ENCODE measurements at regions not wholly inside any gene's neighbourhood (a gene's known extent, or its start where the extent isn't known, plus 50 kb on each side); places are given as distances from the start of the nearest gene placed in this dataset.
"Not testable (repeated sequence)": the region's sequence is repeated elsewhere in the genome, so short reads cannot be mapped to it uniquely, and the experiment has no call there.

DNA sequence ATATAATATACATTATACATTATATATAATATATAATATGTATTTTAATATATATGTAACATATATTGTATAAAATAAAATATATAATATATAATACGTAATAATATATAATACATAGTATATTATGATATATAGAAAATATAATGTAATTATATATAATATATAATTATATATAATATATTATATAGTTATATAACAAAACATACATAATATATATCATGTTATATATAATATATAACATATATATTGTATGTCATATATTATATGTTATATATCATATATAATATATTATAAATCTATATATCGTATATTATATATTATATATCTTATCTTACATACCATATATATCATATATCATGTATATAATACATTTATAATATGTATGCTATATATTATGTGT lies 248.2 kb upstream of the TPTE start:
- no peak overlapping the region for H3K4me2 ChIP-seq (ENCODE audit: insufficient read depth, low read length)
- no peaks in the 10 kb centered on the region for H3K36me3 ChIP-seq (ENCODE audit: control insufficient read depth in 2 of 2, extremely low read depth in 1 of 2, insufficient read depth in 2 of 2, low read length in 2 of 2)
- CTCF ChIA-PET = no interaction called here
- no peak for TF ChIP-seq POLR2A (IDR thresholded peaks at IDR 0.05; ENCODE audit: low read depth, low read length)
- TF ChIP-seq JUN (IDR thresholded peaks at IDR 0.05; ENCODE audit: borderline replicate concordance, insufficient read depth, insufficient read length, low read depth) = no peak
- TF ChIP-seq GATA2 (IDR thresholded peaks at IDR 0.05; ENCODE audit: insufficient read depth, insufficient read length, low read depth, low read length) = no peak
- TF ChIP-seq, protein P1, sequence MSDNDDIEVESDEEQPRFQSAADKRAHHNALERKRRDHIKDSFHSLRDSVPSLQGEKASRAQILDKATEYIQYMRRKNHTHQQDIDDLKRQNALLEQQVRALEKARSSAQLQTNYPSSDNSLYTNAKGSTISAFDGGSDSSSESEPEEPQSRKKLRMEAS (IDR thresholded peaks at IDR 0.05; ENCODE audit: insufficient read depth, insufficient read length) = no peak
- no peak for TF ChIP-seq POLR2AphosphoS5 (IDR thresholded peaks at IDR 0.05; ENCODE audit: insufficient read depth, low read depth, low read length)
- TF ChIP-seq, protein P2, sequence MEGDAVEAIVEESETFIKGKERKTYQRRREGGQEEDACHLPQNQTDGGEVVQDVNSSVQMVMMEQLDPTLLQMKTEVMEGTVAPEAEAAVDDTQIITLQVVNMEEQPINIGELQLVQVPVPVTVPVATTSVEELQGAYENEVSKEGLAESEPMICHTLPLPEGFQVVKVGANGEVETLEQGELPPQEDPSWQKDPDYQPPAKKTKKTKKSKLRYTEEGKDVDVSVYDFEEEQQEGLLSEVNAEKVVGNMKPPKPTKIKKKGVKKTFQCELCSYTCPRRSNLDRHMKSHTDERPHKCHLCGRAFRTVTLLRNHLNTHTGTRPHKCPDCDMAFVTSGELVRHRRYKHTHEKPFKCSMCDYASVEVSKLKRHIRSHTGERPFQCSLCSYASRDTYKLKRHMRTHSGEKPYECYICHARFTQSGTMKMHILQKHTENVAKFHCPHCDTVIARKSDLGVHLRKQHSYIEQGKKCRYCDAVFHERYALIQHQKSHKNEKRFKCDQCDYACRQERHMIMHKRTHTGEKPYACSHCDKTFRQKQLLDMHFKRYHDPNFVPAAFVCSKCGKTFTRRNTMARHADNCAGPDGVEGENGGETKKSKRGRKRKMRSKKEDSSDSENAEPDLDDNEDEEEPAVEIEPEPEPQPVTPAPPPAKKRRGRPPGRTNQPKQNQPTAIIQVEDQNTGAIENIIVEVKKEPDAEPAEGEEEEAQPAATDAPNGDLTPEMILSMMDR (IDR thresholded peaks at IDR 0.05; ENCODE audit: extremely low read depth in 1 of 2, insufficient read depth in 1 of 2, low read depth in 1 of 2, low read length in 2 of 2) = no peak
- TF ChIP-seq FOS (IDR thresholded peaks at IDR 0.05; ENCODE audit: borderline replicate concordance, insufficient read depth, low read length) = no peak
- no peak for TF ChIP-seq MYC (IDR thresholded peaks at IDR 0.05; ENCODE audit: low read depth, low read length)
- no peak for TF ChIP-seq EZH2 (IDR thresholded peaks at IDR 0.05; ENCODE audit: borderline replicate concordance, low read depth, low read length, severe bottlenecking)
- H3K4me3 ChIP-seq (replicated peaks in 1 of 3; ENCODE audit: insufficient read depth in 1 of 3, low read depth in 1 of 3, low read length in 3 of 3) = no peak overlapping the region
- DNase-seq (ENCODE audit: low read depth, low spot score) (peak; percentile 21), FAIRE-seq (no peak)
- H3K27ac ChIP-seq (ENCODE audit: insufficient read depth, low read depth, low read length) = no peak overlapping the region
- H3K9me3 ChIP-seq (replicated peaks; ENCODE audit: control insufficient read depth, insufficient read depth, low read length) = no peaks in the 10 kb centered on the region
- POLR2A ChIA-PET = no interaction called here
- intact Hi-C loops (cut with micrococcal nuclease) = no loop called here
- dilution Hi-C loops (cut with MboI; ENCODE audit: extremely low pct_ligation_motif_present, low sequenced_read_pairs) = no loop called here
- H3K4me1 ChIP-seq (ENCODE audit: control insufficient read depth, extremely low read depth, insufficient read depth, low read length) = no peaks in the 10 kb centered on the region
- no peaks in the 10 kb centered on the region for H3K9me1 ChIP-seq (replicated peaks; ENCODE audit: control insufficient read depth, extremely low read depth, insufficient read depth, low read length)
- H3K9ac ChIP-seq (replicated peaks; ENCODE audit: extremely low read depth, insufficient read depth, low read length) = no peak overlapping the region
- H3K27me3 ChIP-seq (ENCODE audit: control insufficient read depth in 2 of 2, insufficient read depth in 2 of 2, low read length in 2 of 2) = no peaks in the 10 kb centered on the region
- H4K20me1 ChIP-seq (replicated peaks; ENCODE audit: control insufficient read depth, extremely low read depth, insufficient read depth, low read length) = no peaks in the 10 kb centered on the region
- no peaks in the 10 kb centered on the region for H3K79me2 ChIP-seq (ENCODE audit: control insufficient read depth, insufficient read depth, low read length)
- no TSS peak for BruUV-seq (replicated peaks)
- no peak overlapping the region for H2AFZ ChIP-seq (ENCODE audit: low read depth, low read length)

DNA sequence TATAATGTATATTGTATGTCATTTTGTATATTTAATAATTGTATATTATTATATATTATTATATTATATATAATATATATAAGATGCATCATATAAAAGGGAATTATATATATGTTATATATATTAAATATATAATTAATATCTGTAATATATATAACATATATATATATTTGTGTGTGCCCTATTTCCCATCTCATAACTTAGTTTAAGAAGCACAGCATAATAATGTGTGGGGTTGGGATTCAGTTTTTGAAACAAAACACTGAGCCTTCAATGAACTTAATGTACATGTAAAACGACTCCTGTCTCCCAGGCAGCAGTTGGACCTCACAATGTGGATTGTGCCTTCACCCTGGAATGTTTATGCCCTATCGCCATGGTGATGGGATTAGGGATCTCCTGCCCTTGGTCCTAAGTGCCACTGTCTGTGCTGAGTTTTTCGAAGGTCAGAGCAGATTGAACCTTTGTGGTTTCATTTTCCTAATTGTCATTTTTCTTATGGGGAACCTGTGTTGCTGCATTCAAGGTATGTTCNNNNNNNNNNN lies 247.5 kb upstream of the TPTE start:
- H3K9ac ChIP-seq (replicated peaks; ENCODE audit: extremely low read depth, insufficient read depth, low read length); H3K4me2 ChIP-seq (ENCODE audit: insufficient read depth, low read length); H3K9me1 ChIP-seq (replicated peaks; ENCODE audit: control insufficient read depth, extremely low read depth, insufficient read depth, low read length); H2AFZ ChIP-seq (ENCODE audit: low read depth, low read length); H3K27ac ChIP-seq (ENCODE audit: insufficient read depth, low read depth, low read length); CTCF ChIA-PET; BruUV-seq (replicated peaks); H3K27me3 ChIP-seq (ENCODE audit: control insufficient read depth in 2 of 2, insufficient read depth in 2 of 2, low read length in 2 of 2); H3K9me3 ChIP-seq (replicated peaks; ENCODE audit: control insufficient read depth, insufficient read depth, low read length); H4K20me1 ChIP-seq (replicated peaks; ENCODE audit: control insufficient read depth, extremely low read depth, insufficient read depth, low read length); dilution Hi-C loops (cut with MboI; ENCODE audit: extremely low pct_ligation_motif_present, low sequenced_read_pairs); H3K36me3 ChIP-seq (ENCODE audit: control insufficient read depth in 2 of 2, extremely low read depth in 1 of 2, insufficient read depth in 2 of 2, low read length in 2 of 2); H3K79me2 ChIP-seq (ENCODE audit: control insufficient read depth, insufficient read depth, low read length); FAIRE-seq; H3K4me1 ChIP-seq (ENCODE audit: control insufficient read depth, extremely low read depth, insufficient read depth, low read length); H3K4me3 ChIP-seq (replicated peaks in 1 of 3; ENCODE audit: insufficient read depth in 1 of 3, low read depth in 1 of 3, low read length in 3 of 3); POLR2A ChIA-PET; intact Hi-C loops (cut with micrococcal nuclease): not testable (repeated sequence)
- peak; percentile 10 for DNase-seq (ENCODE audit: low read depth, low spot score)
